H1 (cell line): ENCODE measurements at regions not wholly inside any gene's neighbourhood (a gene's known extent, or its start where the extent isn't known, plus 50 kb on each side); places are given as distances from the start of the nearest gene placed in this dataset.

ENCODE experiments used
- CTCF ChIP-seq, 3 experiments: IDR thresholded peaks; 1 replicate in 2 of 3; 2 replicates in 1 of 3; pipeline versions ENCODE4 v1.5.1 to v1.6.1; 2011; ENCODE audit warnings: low read length in 3 of 3, mild to moderate bottlenecking in 3 of 3, inconsistent platforms in 2 of 3, low read depth in 1 of 3, moderate library complexity in 1 of 3; ENCODE audit not compliant: insufficient read depth in 1 of 3; ENCODE audit errors: control extremely low read depth in 1 of 3
- EP300 ChIP-seq, 2 experiments: IDR thresholded peaks; 1 replicate in 1 of 2; 2 replicates in 1 of 2; pipeline ENCODE4 v1.6.1; 2011 to 2012; ENCODE audit warnings: low read depth in 2 of 2, low read length in 2 of 2, mild to moderate bottlenecking in 2 of 2, borderline replicate concordance in 1 of 2, inconsistent platforms in 1 of 2, moderate library complexity in 1 of 2
- EZH2 ChIP-seq: fragments of 200-600 bp; sonication (generic); IDR thresholded peaks from 2 replicates; pipeline ENCODE4 v1.7.1; 2012; ENCODE audit warnings: low read depth, mild to moderate bottlenecking, moderate library complexity, low read length, inconsistent platforms; ENCODE audit not compliant: severe bottlenecking
- HDAC2 ChIP-seq, 2 experiments: fragments of 300-600 bp in 1 of 2; sonication (generic) in 1 of 2; IDR thresholded peaks; 2 replicates each; pipeline ENCODE4 v1.6.1; 2011 to 2012; ENCODE audit warnings: low read depth in 2 of 2, low read length in 2 of 2, mild to moderate bottlenecking in 2 of 2, moderate library complexity in 2 of 2, borderline replicate concordance in 1 of 2, inconsistent platforms in 1 of 2
- POLR2A ChIP-seq, 2 experiments: IDR thresholded peaks; 1 replicate in 1 of 2; 2 replicates in 1 of 2; pipeline ENCODE4 v1.6.1; 2011; ENCODE audit warnings: low read depth in 2 of 2, low read length in 2 of 2, mild to moderate bottlenecking in 2 of 2; ENCODE audit errors: control extremely low read depth in 1 of 2
- POLR2AphosphoS5 ChIP-seq: IDR thresholded peaks from 2 replicates; pipeline ENCODE4 v1.6.1; 2011; ENCODE audit warnings: low read depth, low read length
- RAD21 ChIP-seq, 2 experiments: IDR thresholded peaks in 1 of 2; conservative IDR thresholded peaks in 1 of 2; 2 replicates each; pipeline ENCODE4 v1.6.1; 2011; ENCODE audit warnings: low read depth in 2 of 2, low read length in 2 of 2, improper control_type of control experiment in 1 of 2, inconsistent platforms in 1 of 2, mild to moderate bottlenecking in 1 of 2, moderate library complexity in 1 of 2
- TF ChIP-seq, protein P1 (sequence below): IDR thresholded peaks from 2 replicates; pipeline ENCODE4 v1.6.1; 2012; ENCODE audit warnings: inconsistent platforms

- TF ChIP-seq CTCF (IDR thresholded peaks at IDR 0.05; ENCODE audit: control extremely low read depth in 1 of 3, insufficient read depth in 1 of 3, low read depth in 1 of 3, low read length in 3 of 3) (no peak), POLR2AphosphoS5 (no peak), EZH2 (no peak), POLR2A (IDR thresholded peaks at IDR 0.05; ENCODE audit: control extremely low read depth in 1 of 2, low read depth in 2 of 2, low read length in 2 of 2) (no peak), EP300 (IDR thresholded peaks at IDR 0.05; ENCODE audit: borderline replicate concordance in 1 of 2, low read depth in 2 of 2, low read length in 2 of 2) (no peak), RAD21 (IDR thresholded peaks at IDR 0.05 in 1 of 2, conservative IDR thresholded peaks at IDR 0.05 in 1 of 2; ENCODE audit: low read depth in 2 of 2, low read length in 2 of 2) (no peak), HDAC2 (IDR thresholded peaks at IDR 0.05; ENCODE audit: borderline replicate concordance in 1 of 2, low read depth in 2 of 2, low read length in 2 of 2) (no peak)
- TF ChIP-seq, protein P1, sequence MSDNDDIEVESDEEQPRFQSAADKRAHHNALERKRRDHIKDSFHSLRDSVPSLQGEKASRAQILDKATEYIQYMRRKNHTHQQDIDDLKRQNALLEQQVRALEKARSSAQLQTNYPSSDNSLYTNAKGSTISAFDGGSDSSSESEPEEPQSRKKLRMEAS: no peak
Measured at GRCh38 chr15:69653846-69654245, 201.2 kb downstream of the RPLP1 start.
